WTC11 (cell line): ENCODE measurements at regions not wholly inside any gene's neighbourhood (a gene's known extent, or its start where the extent isn't known, plus 50 kb on each side); places are given as distances from the start of the nearest gene placed in this dataset.

Source experiments
- ATAC-seq: fragments of 200-7000 bp; cut with Tn5 transposase; 2 replicates; pipeline ENCODE4 v1.10.0; 2021; ENCODE audit warnings: mild to moderate bottlenecking, moderate library complexity
- CTCF ChIA-PET: fragments of 300-600 bp; sonication (Branson Sonifier 250); formaldehyde crosslinking; loops from one replicate; lab custom pipeline; 2021; ENCODE audit warnings: antibody characterized with exemption; lab: Charles Lee
- POLR2A ChIA-PET: fragments of 350-600 bp; sonication (Branson Sonifier 250); formaldehyde crosslinking; loops from one replicate; lab custom pipeline; 2021; ENCODE audit warnings: antibody characterized with exemption; lab: Charles Lee
- DNase-seq: peaks from one replicate; pipeline ENCODE4 v3.0.0; 2021; ENCODE audit warnings: low spot score
- H3K27ac Mint-ChIP-seq: 2 replicates; pipeline ENCODE4 v1.8.0; 2021; ENCODE audit warnings: mixed read lengths
- H3K27me3 Mint-ChIP-seq: 2 replicates; pipeline ENCODE4 v1.8.0; 2021; ENCODE audit warnings: low read depth, mild to moderate bottlenecking, moderate library complexity, mixed read lengths
- H3K36me3 Mint-ChIP-seq: 2 replicates; pipeline ENCODE4 v1.8.0; 2021; ENCODE audit warnings: mixed read lengths
- H3K4me1 Mint-ChIP-seq: 2 replicates; pipeline ENCODE4 v1.8.0; 2022; ENCODE audit warnings: mixed read lengths
- H3K4me3 Mint-ChIP-seq: 2 replicates; pipeline ENCODE4 v1.8.0; 2021; ENCODE audit warnings: mild to moderate bottlenecking, moderate library complexity, mixed read lengths
- H3K9me3 Mint-ChIP-seq: 2 replicates; pipeline ENCODE4 v1.8.0; 2021; ENCODE audit warnings: mixed read lengths
- AR ChIP-seq: fragments of 250-450 bp; sonication (Bioruptor Pico); IDR thresholded peaks from 2 replicates; pipeline ENCODE4 v1.9.0; 2021; ENCODE audit warnings: mild to moderate bottlenecking
- ATF3 ChIP-seq: sonication (generic); formaldehyde crosslinking; conservative IDR thresholded peaks from 2 replicates; pipeline ENCODE4 v1.8.1; 2022; ENCODE audit warnings: mild to moderate bottlenecking, missing genetic modification reagents
- CDX4 ChIP-seq: fragments of 250-450 bp; sonication (Bioruptor Pico); IDR thresholded peaks from 2 replicates; pipeline ENCODE4 v1.9.0; 2021; ENCODE audit warnings: moderate library complexity, mild to moderate bottlenecking, inconsistent platforms, borderline replicate concordance
- E2F1 ChIP-seq: sonication (generic); formaldehyde crosslinking; IDR thresholded peaks from 2 replicates; pipeline ENCODE4 v1.8.0; 2022; ENCODE audit warnings: mild to moderate bottlenecking, missing genetic modification reagents
- E2F5 ChIP-seq: sonication (generic); formaldehyde crosslinking; IDR thresholded peaks from 2 replicates; pipeline ENCODE4 v1.8.1; 2022; ENCODE audit warnings: mild to moderate bottlenecking, moderate library complexity, missing genetic modification reagents
- ERG ChIP-seq: fragments of 250-450 bp; sonication (Bioruptor Pico); IDR thresholded peaks from 2 replicates; pipeline ENCODE4 v1.8.0; 2021; ENCODE audit warnings: mild to moderate bottlenecking
- FOXJ3 ChIP-seq: sonication (generic); formaldehyde crosslinking; IDR thresholded peaks from 2 replicates; pipeline ENCODE4 v1.9.0; 2021; ENCODE audit warnings: missing genetic modification reagents, mild to moderate bottlenecking, borderline replicate concordance
- FOXP1 ChIP-seq: sonication (generic); formaldehyde crosslinking; IDR thresholded peaks from 2 replicates; pipeline ENCODE4 v1.8.0; 2022; ENCODE audit warnings: missing genetic modification reagents, mild to moderate bottlenecking, moderate library complexity, borderline replicate concordance
- HMGXB4 ChIP-seq: sonication (generic); formaldehyde crosslinking; IDR thresholded peaks from 2 replicates; pipeline ENCODE4 v1.8.1; 2023; ENCODE audit warnings: mild to moderate bottlenecking, moderate library complexity, missing genetic modification reagents
- MAX ChIP-seq: sonication (generic); formaldehyde crosslinking; IDR thresholded peaks from 2 replicates; pipeline ENCODE4 v1.8.0; 2022; ENCODE audit warnings: mild to moderate bottlenecking, missing genetic modification reagents
- MXD4 ChIP-seq: fragments of 250-450 bp; sonication (Bioruptor Pico); IDR thresholded peaks from 2 replicates; pipeline ENCODE4 v1.8.0; 2021; ENCODE audit warnings: mild to moderate bottlenecking, moderate library complexity, borderline replicate concordance
- NFE2L1 ChIP-seq: sonication (generic); formaldehyde crosslinking; IDR thresholded peaks from 2 replicates; pipeline ENCODE4 v1.8.1; 2023; ENCODE audit warnings: missing genetic modification reagents
- NR3C1 ChIP-seq: sonication (generic); formaldehyde crosslinking; conservative IDR thresholded peaks from 2 replicates; pipeline ENCODE4 v1.8.1; 2023; ENCODE audit warnings: low read depth, mild to moderate bottlenecking, missing genetic modification reagents
- PRRX2 ChIP-seq: fragments of 250-450 bp; sonication (Bioruptor Pico); IDR thresholded peaks from 2 replicates; pipeline ENCODE4 v1.8.0; 2021; ENCODE audit warnings: mild to moderate bottlenecking
- SMAD3 ChIP-seq: sonication (generic); formaldehyde crosslinking; IDR thresholded peaks from 2 replicates; pipeline ENCODE4 v1.8.0; 2022; ENCODE audit warnings: missing genetic modification reagents, mild to moderate bottlenecking, borderline replicate concordance
- TEAD1 ChIP-seq: sonication (generic); formaldehyde crosslinking; IDR thresholded peaks from 2 replicates; pipeline ENCODE4 v1.8.0; 2022; ENCODE audit warnings: mild to moderate bottlenecking, missing genetic modification reagents
- TP53 ChIP-seq: sonication (generic); formaldehyde crosslinking; IDR thresholded peaks from 2 replicates; pipeline ENCODE4 v1.8.1; 2023; ENCODE audit warnings: mild to moderate bottlenecking, missing genetic modification reagents
- ZBTB21 ChIP-seq: sonication (generic); formaldehyde crosslinking; IDR thresholded peaks from 2 replicates; pipeline ENCODE4 v1.8.1; 2023; ENCODE audit warnings: mild to moderate bottlenecking, missing genetic modification reagents, borderline replicate concordance
- ZNF138 ChIP-seq: sonication (generic); formaldehyde crosslinking; conservative IDR thresholded peaks from 2 replicates; pipeline ENCODE4 v1.8.1; 2022; ENCODE audit warnings: mild to moderate bottlenecking, moderate library complexity, missing genetic modification reagents
- ZNF423 ChIP-seq: fragments of 250-450 bp; sonication (Bioruptor Pico); IDR thresholded peaks from 2 replicates; pipeline ENCODE4 v2.1.2; 2022; ENCODE audit warnings: mild to moderate bottlenecking, moderate library complexity
- ZNF512 ChIP-seq: sonication (generic); formaldehyde crosslinking; IDR thresholded peaks from 2 replicates; pipeline ENCODE4 v1.8.1; 2022; ENCODE audit warnings: missing genetic modification reagents, borderline replicate concordance

GRCh38 chr18:41146301-41146700, 808.7 kb upstream of the PIK3C3 start (continued):
- TF ChIP-seq AR (CRISPR knock-in tag): no peak

GRCh38 chr18:41145516-41145915, 809.5 kb upstream of the PIK3C3 start:
- ChIA-PET POLR2A (no interaction called here), CTCF (interaction anchor here (1.1 kb wide), 1 partner anchor 9 kb away, joined by 3 read pairs; no protein-coding TSS in a partner anchor)
- Mint-ChIP-seq H3K36me3 (no peaks in the 10 kb centered on the region), H3K4me1 (peaks cover 18% of the 10 kb centered on the region), H3K27ac (no peak overlapping the region), H3K4me3 (no peak overlapping the region), H3K9me3 (no peaks in the 10 kb centered on the region), H3K27me3 (no peaks in the 10 kb centered on the region)
- DNase-seq (no peak), ATAC-seq (no peak)
- TF ChIP-seq MAX (CRISPR knock-in tag) (no peak), CDX4 (CRISPR knock-in tag) (no peak), ATF3 (CRISPR knock-in tag) (no peak), ZNF512 (no peak), NFE2L1 (no peak), ZBTB21 (CRISPR knock-in tag) (no peak), ZNF138 (CRISPR knock-in tag) (no peak), MXD4 (no peak), TEAD1 (CRISPR knock-in tag) (no peak), FOXP1 (CRISPR knock-in tag) (no peak)

- no peaks in the 10 kb centered on the region for H3K27me3 Mint-ChIP-seq
- H3K9me3 Mint-ChIP-seq: no peaks in the 10 kb centered on the region
- H3K36me3 Mint-ChIP-seq: no peaks in the 10 kb centered on the region
- ChIA-PET CTCF (no interaction called here), POLR2A (no interaction called here)
- no peak for DNase-seq
- no peak for ATAC-seq
- TF ChIP-seq ZNF423 (CRISPR knock-in tag) (no peak), TP53 (no peak), FOXJ3 (no peak)
- no peak overlapping the region for H3K27ac Mint-ChIP-seq
- no peak overlapping the region for H3K4me3 Mint-ChIP-seq
- peaks cover 18% of the 10 kb centered on the region for H3K4me1 Mint-ChIP-seq
Measured at GRCh38 chr18:41144441-41144840, 810.6 kb upstream of the PIK3C3 start.

- no peaks in the 10 kb centered on the region for H3K4me1 Mint-ChIP-seq
- POLR2A ChIA-PET: no interaction called here
- CTCF ChIA-PET: no interaction called here
- DNase-seq: no peak
- no peak for ATAC-seq
- H3K27me3 Mint-ChIP-seq: no peaks in the 10 kb centered on the region
- no peaks in the 10 kb centered on the region for H3K36me3 Mint-ChIP-seq
- no peak overlapping the region for H3K27ac Mint-ChIP-seq
- no peak overlapping the region for H3K4me3 Mint-ChIP-seq
- H3K9me3 Mint-ChIP-seq: no peaks in the 10 kb centered on the region
- TF ChIP-seq E2F5 (CRISPR knock-in tag) (no peak), NR3C1 (CRISPR knock-in tag) (no peak), ZNF138 (CRISPR knock-in tag) (no peak), PRRX2 (CRISPR knock-in tag) (no peak), ZNF423 (CRISPR knock-in tag) (no peak), E2F1 (CRISPR knock-in tag) (no peak), SMAD3 (CRISPR knock-in tag) (no peak), HMGXB4 (no peak), ERG (CRISPR knock-in tag) (no peak)
Measured at GRCh38 chr18:41140506-41140905, 814.5 kb upstream of the PIK3C3 start.
